ENCODE measurements at regions not wholly inside any gene's neighbourhood (a gene's known extent, or its start where the extent isn't known, plus 50 kb on each side); places are given as distances from the start of the nearest gene placed in this dataset.

DNA sequence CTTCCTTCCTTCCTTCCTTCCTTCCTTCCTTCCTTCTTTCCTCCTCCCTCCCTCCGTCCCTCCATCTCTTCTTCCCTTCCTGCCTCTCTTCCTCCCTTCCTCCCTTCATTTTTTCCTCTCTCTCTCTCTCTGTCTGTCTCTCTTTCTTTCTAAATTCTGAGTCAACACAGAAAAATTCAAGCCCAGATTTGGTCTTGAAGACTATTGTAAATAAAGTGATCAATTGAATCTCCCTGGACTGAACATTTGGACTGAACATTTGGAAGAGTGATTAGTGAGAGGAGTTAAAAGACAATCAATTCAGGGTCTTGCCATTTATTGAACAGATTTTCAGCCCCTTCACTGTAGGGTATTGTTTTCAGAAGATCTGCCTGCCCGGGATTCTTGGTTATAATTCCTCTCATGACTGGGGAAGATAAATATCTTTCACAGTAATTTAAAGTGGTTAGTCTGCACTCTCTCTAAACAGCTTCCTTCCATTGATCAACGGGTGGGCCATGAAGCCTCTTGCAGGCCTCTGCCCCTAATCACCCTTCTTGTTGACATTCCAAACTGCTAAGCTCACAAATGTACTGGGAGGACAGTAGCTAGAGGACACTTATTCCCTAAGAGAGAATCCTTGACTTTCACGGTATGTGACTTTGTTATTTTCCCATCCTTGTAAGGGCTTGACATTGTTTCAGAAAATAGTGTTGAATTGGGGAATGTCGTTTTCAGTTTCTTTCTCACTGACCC, 101.7 kb upstream of the BMP2 start:
- no peak for DNase-seq (ENCODE audit: low spot score)
- Mint-ChIP-seq H3K4me1 (ENCODE audit: low read depth) (peaks cover 21% of the 10 kb centered on the region), H3K27me3 (ENCODE audit: low read depth) (no peaks in the 10 kb centered on the region), H3K4me3 (ENCODE audit: unreplicated experiment) (no peak overlapping the region), H3K9me3 (ENCODE audit: low read depth) (peaks cover 10% of the 10 kb centered on the region), H3K27ac (ENCODE audit: unreplicated experiment) (no peak overlapping the region), H3K36me3 (ENCODE audit: low read depth) (no peaks in the 10 kb centered on the region)
- TF ChIP-seq, protein P1, sequence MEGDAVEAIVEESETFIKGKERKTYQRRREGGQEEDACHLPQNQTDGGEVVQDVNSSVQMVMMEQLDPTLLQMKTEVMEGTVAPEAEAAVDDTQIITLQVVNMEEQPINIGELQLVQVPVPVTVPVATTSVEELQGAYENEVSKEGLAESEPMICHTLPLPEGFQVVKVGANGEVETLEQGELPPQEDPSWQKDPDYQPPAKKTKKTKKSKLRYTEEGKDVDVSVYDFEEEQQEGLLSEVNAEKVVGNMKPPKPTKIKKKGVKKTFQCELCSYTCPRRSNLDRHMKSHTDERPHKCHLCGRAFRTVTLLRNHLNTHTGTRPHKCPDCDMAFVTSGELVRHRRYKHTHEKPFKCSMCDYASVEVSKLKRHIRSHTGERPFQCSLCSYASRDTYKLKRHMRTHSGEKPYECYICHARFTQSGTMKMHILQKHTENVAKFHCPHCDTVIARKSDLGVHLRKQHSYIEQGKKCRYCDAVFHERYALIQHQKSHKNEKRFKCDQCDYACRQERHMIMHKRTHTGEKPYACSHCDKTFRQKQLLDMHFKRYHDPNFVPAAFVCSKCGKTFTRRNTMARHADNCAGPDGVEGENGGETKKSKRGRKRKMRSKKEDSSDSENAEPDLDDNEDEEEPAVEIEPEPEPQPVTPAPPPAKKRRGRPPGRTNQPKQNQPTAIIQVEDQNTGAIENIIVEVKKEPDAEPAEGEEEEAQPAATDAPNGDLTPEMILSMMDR (IDR thresholded peaks at IDR 0.05) = no peak

DNA sequence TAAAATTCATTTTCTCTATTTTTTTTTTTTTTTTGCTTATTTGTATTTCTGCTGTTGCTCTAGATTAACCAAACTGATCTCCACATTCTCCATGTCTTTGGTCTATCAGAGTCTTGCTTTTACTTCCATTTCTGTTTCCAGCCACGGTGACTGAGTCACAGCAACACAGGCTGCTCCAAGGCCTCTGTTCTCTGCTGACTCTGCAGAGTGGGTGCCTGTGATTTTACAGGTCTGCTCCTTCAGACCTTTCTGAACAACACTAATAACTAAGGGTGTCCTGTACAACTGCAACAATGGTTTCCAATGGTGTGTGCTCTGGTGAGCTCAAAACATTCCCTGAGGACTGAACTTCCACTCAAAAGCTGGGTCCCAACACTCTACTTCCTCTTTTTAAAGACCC, 102.3 kb upstream of the BMP2 start:
- no peaks in the 10 kb centered on the region for H3K36me3 Mint-ChIP-seq (ENCODE audit: low read depth)
- H3K27me3 Mint-ChIP-seq (ENCODE audit: low read depth) = no peaks in the 10 kb centered on the region
- peaks cover 9% of the 10 kb centered on the region for H3K9me3 Mint-ChIP-seq (ENCODE audit: low read depth)
- no peak overlapping the region for H3K27ac Mint-ChIP-seq (ENCODE audit: unreplicated experiment)
- peaks cover 21% of the 10 kb centered on the region for H3K4me1 Mint-ChIP-seq (ENCODE audit: low read depth)
- no peak for DNase-seq (ENCODE audit: low spot score)
- no peak overlapping the region for H3K4me3 Mint-ChIP-seq (ENCODE audit: unreplicated experiment)
- TF ChIP-seq, protein P1 (IDR thresholded peaks at IDR 0.05) = no peak

DNA sequence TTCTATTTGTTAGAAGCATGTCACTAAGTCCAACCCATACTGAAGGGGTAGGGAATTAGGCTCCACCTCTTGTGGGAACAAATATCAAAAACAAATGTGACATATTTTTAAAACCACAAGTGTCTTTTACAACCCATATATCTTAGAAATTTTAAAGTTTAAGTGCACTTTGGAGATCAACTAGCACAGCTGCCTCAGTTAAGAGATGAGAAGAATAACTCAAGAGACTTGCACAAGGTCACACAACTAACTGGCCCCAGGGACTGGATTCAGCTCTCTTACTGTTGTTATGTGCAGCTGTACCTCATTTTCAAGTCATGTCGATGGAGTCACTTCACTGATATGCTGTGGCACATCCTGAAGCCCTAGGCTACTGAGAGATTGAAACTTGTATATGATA, 102.9 kb upstream of the BMP2 start:
- Mint-ChIP-seq H3K4me3 (ENCODE audit: unreplicated experiment) (no peak overlapping the region), H3K27me3 (ENCODE audit: low read depth) (no peaks in the 10 kb centered on the region), H3K4me1 (ENCODE audit: low read depth) (peaks cover 21% of the 10 kb centered on the region), H3K36me3 (ENCODE audit: low read depth) (no peaks in the 10 kb centered on the region), H3K9me3 (ENCODE audit: low read depth) (peaks cover 8% of the 10 kb centered on the region), H3K27ac (ENCODE audit: unreplicated experiment) (no peak overlapping the region)
- DNase-seq (ENCODE audit: low spot score) = no peak
- TF ChIP-seq, protein P1 (IDR thresholded peaks at IDR 0.05) = no peak

DNA sequence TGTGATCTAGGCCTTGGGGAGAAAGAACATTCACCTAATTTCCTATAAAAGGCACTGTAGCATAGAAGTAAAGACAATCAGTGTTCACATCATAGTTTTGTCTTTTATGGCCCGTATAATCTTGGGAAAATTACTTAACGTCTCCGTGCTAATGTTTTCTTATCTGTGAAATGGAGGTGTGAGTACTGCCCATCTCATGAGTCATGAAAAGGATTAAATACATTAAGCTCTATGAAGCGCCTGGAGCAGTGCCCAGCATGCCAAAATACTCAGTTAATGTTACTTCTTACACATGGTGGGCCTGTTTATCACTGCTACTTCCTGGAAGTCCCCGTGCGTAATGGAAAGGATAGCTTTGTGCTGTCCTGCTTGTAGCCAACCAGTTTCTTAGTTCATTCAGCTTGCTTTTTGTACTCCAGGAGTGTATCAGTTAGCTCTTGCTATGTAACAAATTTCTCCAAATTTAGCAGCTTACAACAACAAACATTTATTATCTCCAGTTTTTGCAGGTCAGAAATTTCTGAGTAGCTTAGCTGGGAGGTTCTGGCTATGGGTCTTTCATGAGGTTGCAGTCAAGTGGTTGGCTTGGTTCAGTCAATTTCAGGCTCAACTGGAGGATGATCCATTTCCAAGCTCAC, 103.6 kb upstream of the BMP2 start:
- Mint-ChIP-seq H3K36me3 (ENCODE audit: low read depth) (no peaks in the 10 kb centered on the region), H3K4me3 (ENCODE audit: unreplicated experiment) (no peak overlapping the region), H3K27me3 (ENCODE audit: low read depth) (no peaks in the 10 kb centered on the region), H3K27ac (ENCODE audit: unreplicated experiment) (no peak overlapping the region), H3K9me3 (ENCODE audit: low read depth) (peaks cover 8% of the 10 kb centered on the region), H3K4me1 (ENCODE audit: low read depth) (peaks cover 21% of the 10 kb centered on the region)
- TF ChIP-seq, protein P1 (IDR thresholded peaks at IDR 0.05) = no peak
- no peak for DNase-seq (ENCODE audit: low spot score)

DNA sequence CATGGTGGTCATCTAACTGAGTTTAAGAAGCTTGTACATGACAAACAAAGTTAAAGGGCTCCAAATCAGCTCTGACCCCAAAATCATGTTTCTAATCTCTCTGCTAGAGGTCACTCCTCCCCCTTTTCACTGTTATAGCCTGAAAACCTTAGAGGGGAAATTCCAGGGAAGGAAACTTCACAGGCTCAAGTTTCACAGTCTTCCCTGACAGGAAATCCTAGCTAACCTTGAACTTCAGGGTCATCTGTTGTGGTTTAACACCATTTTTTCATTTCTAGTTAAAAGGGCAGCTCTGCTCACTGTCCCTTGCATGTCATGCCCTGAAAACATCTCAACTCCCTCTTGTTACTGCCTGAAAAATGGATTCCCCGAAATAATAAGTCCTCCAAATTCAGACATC, 104.4 kb upstream of the BMP2 start:
- Mint-ChIP-seq H3K9me3 (ENCODE audit: low read depth) (peaks cover 8% of the 10 kb centered on the region), H3K36me3 (ENCODE audit: low read depth) (no peaks in the 10 kb centered on the region), H3K4me3 (ENCODE audit: unreplicated experiment) (no peak overlapping the region), H3K27ac (ENCODE audit: unreplicated experiment) (no peak overlapping the region), H3K4me1 (ENCODE audit: low read depth) (peaks cover 21% of the 10 kb centered on the region), H3K27me3 (ENCODE audit: low read depth) (no peaks in the 10 kb centered on the region)
- DNase-seq (ENCODE audit: low spot score) = no peak
- TF ChIP-seq, protein P1 (IDR thresholded peaks at IDR 0.05) = no peak
